Panc1 (cell line): ENCODE measurements at regions not wholly inside any gene's neighbourhood (a gene's known extent, or its start where the extent isn't known, plus 50 kb on each side); places are given as distances from the start of the nearest gene placed in this dataset.

Experiments used
- ATAC-seq: fragments of 200-7000 bp; cut with Tn5 transposase; 2 replicates; pipeline ENCODE4 v1.9.1; 2020; ENCODE audit warnings: mild to moderate bottlenecking, moderate library complexity
- BruUV-seq: library from RNA; stranded (reverse); fragments of 400-500 nt; replicated peaks from 2 replicates; lab custom pipeline; 2021; lab: Mats Ljungman, UMichigan
- CTCF ChIA-PET: fragments of 300-600 bp; sonication (Branson Sonifier 250); formaldehyde crosslinking; loops from one replicate; lab custom pipeline; 2022; ENCODE audit warnings: antibody characterized with exemption; lab: Charles Lee
- POLR2A ChIA-PET: fragments of 300-600 bp; sonication (Branson Sonifier 250); formaldehyde crosslinking; loops from one replicate; lab custom pipeline; 2022; ENCODE audit warnings: antibody characterized with exemption; lab: Charles Lee
- DNase-seq: peaks from one replicate; pipeline ENCODE4 v3.0.0-alpha.2; 2010; ENCODE audit warnings: low read depth, low spot score
- H3K27ac ChIP-seq: 2 replicates; pipeline ENCODE4 v1.5.1; 2011; ENCODE audit warnings: mild to moderate bottlenecking, low read length, inconsistent platforms
- H3K27me3 ChIP-seq: fragments of 200-500 bp; sonication (Bioruptor generic); 2 replicates; pipeline ENCODE4 v1.6.0; 2014; ENCODE audit warnings: low read length, inconsistent platforms; ENCODE audit not compliant: control insufficient read depth, insufficient read depth
- H3K36me3 ChIP-seq: fragments of 200-500 bp; sonication (Bioruptor generic); 2 replicates; pipeline ENCODE4 v1.5.1; 2014; ENCODE audit warnings: inconsistent platforms, mild to moderate bottlenecking, low read length, moderate library complexity; ENCODE audit not compliant: control insufficient read depth, insufficient read depth
- H3K4me1 ChIP-seq: 2 replicates; pipeline ENCODE4 v1.5.1; 2011; ENCODE audit warnings: inconsistent platforms, mild to moderate bottlenecking, low read length, moderate library complexity; ENCODE audit not compliant: control insufficient read depth, insufficient read depth
- H3K4me3 ChIP-seq, 2 experiments: 2 replicates each; pipeline ENCODE4 v1.5.1; 2011 to 2012; ENCODE audit warnings: low read depth in 2 of 2, low read length in 2 of 2, mild to moderate bottlenecking in 2 of 2, inconsistent platforms in 1 of 2, moderate library complexity in 1 of 2
- H3K9me3 ChIP-seq: fragments of 200-500 bp; sonication (Bioruptor generic); 2 replicates; pipeline ENCODE4 v1.5.1; 2014; ENCODE audit warnings: low read depth, mild to moderate bottlenecking, inconsistent platforms, low read length, moderate library complexity; ENCODE audit not compliant: control insufficient read depth, insufficient read depth
- POLR2AphosphoS5 ChIP-seq: IDR thresholded peaks from 2 replicates; pipeline ENCODE4 v1.6.1; 2012; ENCODE audit warnings: mild to moderate bottlenecking, low read depth, low read length, moderate library complexity
- SIN3A ChIP-seq: IDR thresholded peaks from 2 replicates; pipeline ENCODE4 v1.6.1; 2012; ENCODE audit warnings: low read depth, mild to moderate bottlenecking, low read length, moderate library complexity, borderline replicate concordance; ENCODE audit not compliant: insufficient read depth
- TCF7L2 ChIP-seq: IDR thresholded peaks from 2 replicates; pipeline ENCODE4 v1.6.1; 2011; ENCODE audit warnings: mild to moderate bottlenecking, low read depth, low read length, inconsistent platforms
- in situ Hi-C: cut with HindIII; loops from 2 replicates; pipeline ENCODE4 v1.10.0; 2016; ENCODE audit warnings: low sequenced_read_pairs, low pct_unique_long_range_greater_than_20kb
- intact Hi-C: fragments of 100-400 bp; cut with micrococcal nuclease; formaldehyde crosslinking; loops from one replicate; pipeline ENCODE4 v1.10.0; 2022; ENCODE audit not compliant: unreplicated experiment
- TF ChIP-seq, protein P1 (sequence below), 2 experiments: IDR thresholded peaks; 2 replicates each; pipeline ENCODE4 v1.6.1; 2011 to 2012; ENCODE audit warnings: low read depth in 2 of 2, control low read depth in 1 of 2, low read length in 1 of 2, mild to moderate bottlenecking in 1 of 2, moderate library complexity in 1 of 2; ENCODE audit not compliant: insufficient read depth in 1 of 2
- TF ChIP-seq, protein P2 (sequence below): fragments of 450-650 bp; IDR thresholded peaks from 2 replicates; pipeline ENCODE4 v1.5.1; 2017; ENCODE audit warnings: mild to moderate bottlenecking

DNA sequence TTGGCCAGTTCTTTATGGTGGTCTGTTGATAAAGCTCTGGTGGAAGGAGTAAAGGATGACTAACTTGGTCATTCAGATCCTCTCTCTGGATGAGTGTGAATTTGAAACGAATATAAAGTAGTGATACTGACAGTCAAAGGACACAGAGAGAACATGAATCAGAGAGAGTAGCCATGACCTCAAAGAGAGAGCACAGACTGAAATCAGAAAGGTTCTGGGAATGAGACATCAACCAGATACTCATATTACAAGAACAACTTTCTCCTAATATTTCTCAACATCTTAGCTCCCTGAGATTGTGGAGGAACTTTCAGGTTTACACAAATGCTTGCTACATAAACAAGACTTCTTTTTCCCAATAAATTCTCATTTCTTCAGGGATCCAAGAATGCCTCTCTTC lies 849.1 kb upstream of the CHAC2 start:
- ChIA-PET POLR2A (no interaction called here), CTCF (no interaction called here)
- no TSS peak for BruUV-seq
- in situ Hi-C loops (no loop called here), intact Hi-C loops (no loop called here)
- H3K9me3 ChIP-seq: no peaks in the 10 kb centered on the region
- no peaks in the 10 kb centered on the region for H3K27me3 ChIP-seq
- DNase-seq (no peak), ATAC-seq (no peak)
- no peaks in the 10 kb centered on the region for H3K36me3 ChIP-seq
- TF ChIP-seq, protein P1, sequence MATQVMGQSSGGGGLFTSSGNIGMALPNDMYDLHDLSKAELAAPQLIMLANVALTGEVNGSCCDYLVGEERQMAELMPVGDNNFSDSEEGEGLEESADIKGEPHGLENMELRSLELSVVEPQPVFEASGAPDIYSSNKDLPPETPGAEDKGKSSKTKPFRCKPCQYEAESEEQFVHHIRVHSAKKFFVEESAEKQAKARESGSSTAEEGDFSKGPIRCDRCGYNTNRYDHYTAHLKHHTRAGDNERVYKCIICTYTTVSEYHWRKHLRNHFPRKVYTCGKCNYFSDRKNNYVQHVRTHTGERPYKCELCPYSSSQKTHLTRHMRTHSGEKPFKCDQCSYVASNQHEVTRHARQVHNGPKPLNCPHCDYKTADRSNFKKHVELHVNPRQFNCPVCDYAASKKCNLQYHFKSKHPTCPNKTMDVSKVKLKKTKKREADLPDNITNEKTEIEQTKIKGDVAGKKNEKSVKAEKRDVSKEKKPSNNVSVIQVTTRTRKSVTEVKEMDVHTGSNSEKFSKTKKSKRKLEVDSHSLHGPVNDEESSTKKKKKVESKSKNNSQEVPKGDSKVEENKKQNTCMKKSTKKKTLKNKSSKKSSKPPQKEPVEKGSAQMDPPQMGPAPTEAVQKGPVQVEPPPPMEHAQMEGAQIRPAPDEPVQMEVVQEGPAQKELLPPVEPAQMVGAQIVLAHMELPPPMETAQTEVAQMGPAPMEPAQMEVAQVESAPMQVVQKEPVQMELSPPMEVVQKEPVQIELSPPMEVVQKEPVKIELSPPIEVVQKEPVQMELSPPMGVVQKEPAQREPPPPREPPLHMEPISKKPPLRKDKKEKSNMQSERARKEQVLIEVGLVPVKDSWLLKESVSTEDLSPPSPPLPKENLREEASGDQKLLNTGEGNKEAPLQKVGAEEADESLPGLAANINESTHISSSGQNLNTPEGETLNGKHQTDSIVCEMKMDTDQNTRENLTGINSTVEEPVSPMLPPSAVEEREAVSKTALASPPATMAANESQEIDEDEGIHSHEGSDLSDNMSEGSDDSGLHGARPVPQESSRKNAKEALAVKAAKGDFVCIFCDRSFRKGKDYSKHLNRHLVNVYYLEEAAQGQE (IDR thresholded peaks at IDR 0.05; ENCODE audit: insufficient read depth in 1 of 2, low read depth in 2 of 2, low read length in 1 of 2): no peak
- TF ChIP-seq, protein P2, sequence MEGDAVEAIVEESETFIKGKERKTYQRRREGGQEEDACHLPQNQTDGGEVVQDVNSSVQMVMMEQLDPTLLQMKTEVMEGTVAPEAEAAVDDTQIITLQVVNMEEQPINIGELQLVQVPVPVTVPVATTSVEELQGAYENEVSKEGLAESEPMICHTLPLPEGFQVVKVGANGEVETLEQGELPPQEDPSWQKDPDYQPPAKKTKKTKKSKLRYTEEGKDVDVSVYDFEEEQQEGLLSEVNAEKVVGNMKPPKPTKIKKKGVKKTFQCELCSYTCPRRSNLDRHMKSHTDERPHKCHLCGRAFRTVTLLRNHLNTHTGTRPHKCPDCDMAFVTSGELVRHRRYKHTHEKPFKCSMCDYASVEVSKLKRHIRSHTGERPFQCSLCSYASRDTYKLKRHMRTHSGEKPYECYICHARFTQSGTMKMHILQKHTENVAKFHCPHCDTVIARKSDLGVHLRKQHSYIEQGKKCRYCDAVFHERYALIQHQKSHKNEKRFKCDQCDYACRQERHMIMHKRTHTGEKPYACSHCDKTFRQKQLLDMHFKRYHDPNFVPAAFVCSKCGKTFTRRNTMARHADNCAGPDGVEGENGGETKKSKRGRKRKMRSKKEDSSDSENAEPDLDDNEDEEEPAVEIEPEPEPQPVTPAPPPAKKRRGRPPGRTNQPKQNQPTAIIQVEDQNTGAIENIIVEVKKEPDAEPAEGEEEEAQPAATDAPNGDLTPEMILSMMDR: no peak
- TF ChIP-seq TCF7L2 (no peak), POLR2AphosphoS5 (no peak), SIN3A (no peak)
- H3K4me3 ChIP-seq: no peak overlapping the region
- H3K4me1 ChIP-seq: no peaks in the 10 kb centered on the region
- H3K27ac ChIP-seq: no peak overlapping the region

DNA sequence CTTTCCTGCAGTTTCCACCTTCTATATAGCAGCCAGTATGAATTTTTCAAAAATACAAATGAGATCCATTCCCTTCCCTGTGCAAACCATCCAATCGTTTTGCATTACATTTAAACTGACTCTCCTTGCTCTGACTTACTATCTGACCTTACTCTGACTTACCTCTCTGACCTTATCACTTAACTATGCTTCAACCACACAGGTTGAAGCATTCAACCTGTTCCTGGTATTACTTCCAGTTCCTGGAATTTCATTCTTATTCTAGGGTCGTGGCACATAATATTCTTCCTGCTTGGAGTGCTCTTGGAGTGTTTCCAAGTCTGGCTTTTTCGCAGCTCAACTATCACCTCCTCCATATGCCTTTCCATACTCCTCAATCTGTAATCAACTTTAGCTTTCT lies 850.6 kb upstream of the CHAC2 start:
- Histone ChIP-seq H3K9me3 (no peaks in the 10 kb centered on the region), H3K4me3 (no peak overlapping the region), H3K27ac (no peak overlapping the region), H3K4me1 (no peaks in the 10 kb centered on the region), H3K36me3 (no peaks in the 10 kb centered on the region), H3K27me3 (no peaks in the 10 kb centered on the region)
- CTCF ChIA-PET: no interaction called here
- TF ChIP-seq SIN3A: no peak
- TF ChIP-seq, protein P2: no peak
- TF ChIP-seq, protein P1 (IDR thresholded peaks at IDR 0.05; ENCODE audit: insufficient read depth in 1 of 2, low read depth in 2 of 2, low read length in 1 of 2): no peak
- no peak for TF ChIP-seq TCF7L2
- TF ChIP-seq POLR2AphosphoS5: no peak
- DNase-seq (no peak), ATAC-seq (no peak)
- POLR2A ChIA-PET: no interaction called here
- no TSS peak for BruUV-seq
- intact Hi-C loops: no loop called here
- in situ Hi-C loops: no loop called here
